ENCODE measurements at regions not wholly inside any gene's neighbourhood (a gene's known extent, or its start where the extent isn't known, plus 50 kb on each side); places are given as distances from the start of the nearest gene placed in this dataset.

GRCh38 chr20:22904905-22905304 is 130.2 kb upstream of the SSTR4 start:
- DNase-seq: no peak
- H3K9me3 Mint-ChIP-seq: peaks cover 27% of the 10 kb centered on the region
- TF ChIP-seq CTCF (IDR thresholded peaks at IDR 0.05): no peak
- H3K4me1 Mint-ChIP-seq (ENCODE audit: low read depth): no peaks in the 10 kb centered on the region
- H3K27me3 Mint-ChIP-seq (ENCODE audit: insufficient read depth): peaks cover 4% of the 10 kb centered on the region
- no peak overlapping the region for H3K27ac Mint-ChIP-seq
- no peaks in the 10 kb centered on the region for H3K36me3 Mint-ChIP-seq (ENCODE audit: low read depth)
- H3K4me3 Mint-ChIP-seq: no peak overlapping the region

- Mint-ChIP-seq H3K27ac (no peak overlapping the region), H3K27me3 (ENCODE audit: insufficient read depth) (peaks cover 3% of the 10 kb centered on the region), H3K9me3 (peaks cover 21% of the 10 kb centered on the region), H3K4me3 (no peak overlapping the region), H3K4me1 (ENCODE audit: low read depth) (no peaks in the 10 kb centered on the region), H3K36me3 (ENCODE audit: low read depth) (no peaks in the 10 kb centered on the region)
- no peak for DNase-seq
- TF ChIP-seq CTCF (IDR thresholded peaks at IDR 0.05): no peak
Measured at GRCh38 chr20:22905658-22906057, 129.5 kb upstream of the SSTR4 start.

- DNase-seq: no peak
- TF ChIP-seq CTCF (IDR thresholded peaks at IDR 0.05): no peak
- 0 out of 2 replicates have a peak, but pooled peaks cover 6% of the 10 kb centered on the region for H3K9me3 Mint-ChIP-seq
- H3K4me1 Mint-ChIP-seq (ENCODE audit: low read depth): no peaks in the 10 kb centered on the region
- H3K36me3 Mint-ChIP-seq (ENCODE audit: low read depth): no peaks in the 10 kb centered on the region
- H3K27ac Mint-ChIP-seq: no peak overlapping the region
- H3K4me3 Mint-ChIP-seq: no peak overlapping the region
- peaks cover 1% of the 10 kb centered on the region; the same call in 1 of the 2 replicates for H3K27me3 Mint-ChIP-seq (ENCODE audit: insufficient read depth)
Measured at GRCh38 chr20:22908437-22908836, 126.7 kb upstream of the SSTR4 start.

- Mint-ChIP-seq H3K4me3 (no peak overlapping the region), H3K9me3 (peaks cover 10% of the 10 kb centered on the region), H3K27me3 (ENCODE audit: insufficient read depth) (peaks cover 2% of the 10 kb centered on the region), H3K27ac (no peak overlapping the region), H3K4me1 (ENCODE audit: low read depth) (no peaks in the 10 kb centered on the region), H3K36me3 (ENCODE audit: low read depth) (no peaks in the 10 kb centered on the region)
- DNase-seq: no peak
- no peak for TF ChIP-seq CTCF (IDR thresholded peaks at IDR 0.05)
Measured at GRCh38 chr20:22908944-22909343, 126.2 kb upstream of the SSTR4 start.

GRCh38 chr20:22909436-22909835 is 125.7 kb upstream of the SSTR4 start:
- no peaks in the 10 kb centered on the region for H3K4me1 Mint-ChIP-seq (ENCODE audit: low read depth)
- no peak overlapping the region for H3K27ac Mint-ChIP-seq
- H3K4me3 Mint-ChIP-seq: no peak overlapping the region
- peaks cover 7% of the 10 kb centered on the region for H3K9me3 Mint-ChIP-seq
- no peaks in the 10 kb centered on the region for H3K36me3 Mint-ChIP-seq (ENCODE audit: low read depth)
- DNase-seq: no peak
- TF ChIP-seq CTCF (IDR thresholded peaks at IDR 0.05): no peak
- H3K27me3 Mint-ChIP-seq (ENCODE audit: insufficient read depth): peaks cover 1% of the 10 kb centered on the region; the same call in 1 of the 2 replicates

GRCh38 chr20:22910287-22910852 is 124.7 kb upstream of the SSTR4 start:
- Mint-ChIP-seq H3K36me3 (ENCODE audit: low read depth) (no peaks in the 10 kb centered on the region), H3K4me1 (ENCODE audit: low read depth) (no peaks in the 10 kb centered on the region), H3K9me3 (peaks cover 13% of the 10 kb centered on the region), H3K27ac (no peak overlapping the region), H3K4me3 (no peak overlapping the region), H3K27me3 (ENCODE audit: insufficient read depth) (peaks cover 1% of the 10 kb centered on the region; the same call in 1 of the 2 replicates)
- DNase-seq: no peak
- no peak for TF ChIP-seq CTCF (IDR thresholded peaks at IDR 0.05)

All from HFFc6 (cell line).